ENCODE measurements at regions not wholly inside any gene's neighbourhood (a gene's known extent, or its start where the extent isn't known, plus 50 kb on each side); places are given as distances from the start of the nearest gene placed in this dataset.

GRCh38 chr20:12837646-12838045, 171.1 kb upstream of the SPTLC3 start (continued):
- TF ChIP-seq ZNF26 (tag by site-specific recombination; IDR thresholded peaks at IDR 0.05) = no peak
- no peak for TF ChIP-seq KLF7 (tag by site-specific recombination; IDR thresholded peaks at IDR 0.05; ENCODE audit: borderline replicate concordance)
- no peak for TF ChIP-seq ZNF623 (tag by site-specific recombination; IDR thresholded peaks at IDR 0.05)
- TF ChIP-seq ZNF610 (tag by site-specific recombination; IDR thresholded peaks at IDR 0.05; ENCODE audit: borderline replicate concordance) = no peak
- TF ChIP-seq BCL11A (tag by site-specific recombination; IDR thresholded peaks at IDR 0.05; ENCODE audit: low read depth) = no peak
- no peak for TF ChIP-seq ZNF274 (IDR thresholded peaks at IDR 0.05; ENCODE audit: low read length)
- no peak for TF ChIP-seq ZNF274 (tag by site-specific recombination; IDR thresholded peaks at IDR 0.05; ENCODE audit: borderline replicate concordance)

GRCh38 chr20:12838261-12838866, 170.4 kb upstream of the SPTLC3 start:
- ChIA-PET CTCF (interaction anchor here (0.6 to 1.6 kb wide), 10 partner anchors 10 to 292 kb away, joined by 3 to 8 read pairs (median 4); no protein-coding TSS in a partner anchor), POLR2A (no interaction called here)
- H3K4me1 ChIP-seq (ENCODE audit: control insufficient read depth, insufficient read depth, low read length) = no peaks in the 10 kb centered on the region
- no peak overlapping the region for H3K27ac ChIP-seq (ENCODE audit: extremely low read depth, low read depth, low read length)
- no peak overlapping the region for H3K4me3 ChIP-seq (ENCODE audit: low read depth, low read length)
- no peak for TF ChIP-seq ZNF837 (tag by site-specific recombination; IDR thresholded peaks at IDR 0.05)
- no peak for TF ChIP-seq CTCF (tag by site-specific recombination; IDR thresholded peaks at IDR 0.05)
- TF ChIP-seq ZNF510 (tag by site-specific recombination; IDR thresholded peaks at IDR 0.05; ENCODE audit: insufficient replicate concordance) = no peak
- TF ChIP-seq ZNF335 (tag by site-specific recombination; conservative IDR thresholded peaks at IDR 0.05) = no peak
- TF ChIP-seq ZNF223 (tag by site-specific recombination; IDR thresholded peaks at IDR 0.05) = no peak
- TF ChIP-seq RBAK (tag by site-specific recombination; IDR thresholded peaks at IDR 0.05) = no peak
- TF ChIP-seq ZNF391 (tag by site-specific recombination; IDR thresholded peaks at IDR 0.05; ENCODE audit: borderline replicate concordance, low read depth) = no peak
- no peak for TF ChIP-seq ZNF518A (tag by site-specific recombination; conservative IDR thresholded peaks at IDR 0.05; ENCODE audit: low read depth)
- TF ChIP-seq ZNF791 (tag by site-specific recombination; IDR thresholded peaks at IDR 0.05) = no peak
- no peak for TF ChIP-seq ZNF560 (tag by site-specific recombination; IDR thresholded peaks at IDR 0.05; ENCODE audit: borderline replicate concordance)
- H3K36me3 ChIP-seq (ENCODE audit: control insufficient read depth in 2 of 2, insufficient read depth in 1 of 2, low read length in 2 of 2) = no peaks in the 10 kb centered on the region
- no peaks in the 10 kb centered on the region for H3K9me3 ChIP-seq (ENCODE audit: control insufficient read depth, insufficient read depth, low read depth, low read length)
